CMK (cell line): ENCODE measurements at regions not wholly inside any gene's neighbourhood (a gene's known extent, or its start where the extent isn't known, plus 50 kb on each side); places are given as distances from the start of the nearest gene placed in this dataset.

Experiments used
- DNase-seq: peaks from one replicate; pipeline ENCODE4 v3.0.0-alpha.2; 2010; ENCODE audit warnings: low read depth

- no peak for DNase-seq
Observed at GRCh38 chr4:100842856-100843255, 325.0 kb upstream of the EMCN start.

GRCh38 chr4:100841911-100842310 lies 324.1 kb upstream of the EMCN start:
- DNase-seq, result no peak

- no peak for DNase-seq
Observed at GRCh38 chr4:100839712-100840111, 321.9 kb upstream of the EMCN start.

GRCh38 chr4:100838286-100838685 lies 320.5 kb upstream of the EMCN start:
- no peak for DNase-seq

- no peak for DNase-seq
Observed at GRCh38 chr4:100836929-100837328, 319.1 kb upstream of the EMCN start.

- DNase-seq, result no peak
Observed at GRCh38 chr4:100834616-100835015, 316.8 kb upstream of the EMCN start.

GRCh38 chr4:100833906-100834305 lies 316.1 kb upstream of the EMCN start:
- DNase-seq, result no peak

GRCh38 chr4:100828986-100829685 lies 311.3 kb upstream of the EMCN start:
- no peak for DNase-seq

- no peak for DNase-seq
Observed at GRCh38 chr4:100828364-100828763, 310.5 kb upstream of the EMCN start.

GRCh38 chr4:100827756-100828155 lies 309.9 kb upstream of the EMCN start:
- no peak for DNase-seq

GRCh38 chr4:100826808-100827548 lies 309.2 kb upstream of the EMCN start:
- no peak for DNase-seq

GRCh38 chr4:100826067-100826466 lies 308.2 kb upstream of the EMCN start:
- DNase-seq, result no peak

- no peak for DNase-seq
Observed at GRCh38 chr4:100823993-100824323, 306.1 kb upstream of the EMCN start.

GRCh38 chr4:100823066-100823992 lies 305.5 kb upstream of the EMCN start:
- DNase-seq, result no peak

- DNase-seq, result no peak
Observed at GRCh38 chr4:100820249-100820648, 302.4 kb upstream of the EMCN start.

- no peak for DNase-seq
Observed at GRCh38 chr4:100819505-100819904, 301.7 kb upstream of the EMCN start.

GRCh38 chr4:100816436-100817045 lies 298.7 kb upstream of the EMCN start:
- no peak for DNase-seq

GRCh38 chr4:100811046-100811445 lies 293.2 kb upstream of the EMCN start:
- no peak for DNase-seq

GRCh38 chr4:100809506-100809905 lies 291.7 kb upstream of the EMCN start:
- DNase-seq, result no peak

- no peak for DNase-seq
Observed at GRCh38 chr4:100806988-100807387, 289.2 kb upstream of the EMCN start.

- DNase-seq, result no peak
Observed at GRCh38 chr4:100805538-100805937, 287.7 kb upstream of the EMCN start.
